Cardiac fibroblast (primary cell): ENCODE measurements at regions not wholly inside any gene's neighbourhood (a gene's known extent, or its start where the extent isn't known, plus 50 kb on each side); places are given as distances from the start of the nearest gene placed in this dataset.
"Not testable (repeated sequence)": the region's sequence is repeated elsewhere in the genome, so short reads cannot be mapped to it uniquely, and the experiment has no call there.

Source experiments
- DNase-seq, 2 donors: peaks; one replicate each; pipeline versions ENCODE4 v3.0.0 to v3.0.0-alpha.2; 2010; ENCODE audit warnings: low read depth in 2 of 2
- H3K4me3 ChIP-seq, 2 donors: replicated peaks in 1 of 2; 1 replicate in 1 of 2; 2 replicates in 1 of 2; pipeline ENCODE4 v1.5.1; 2011; ENCODE audit warnings: low read depth in 2 of 2, low read length in 2 of 2, mild to moderate bottlenecking in 2 of 2, moderate library complexity in 1 of 2
- TF ChIP-seq, protein P1 (sequence below): IDR thresholded peaks from one replicate; pipeline ENCODE4 v1.5.1; 2011; ENCODE audit warnings: low read depth, mild to moderate bottlenecking, low read length, inconsistent platforms

DNA sequence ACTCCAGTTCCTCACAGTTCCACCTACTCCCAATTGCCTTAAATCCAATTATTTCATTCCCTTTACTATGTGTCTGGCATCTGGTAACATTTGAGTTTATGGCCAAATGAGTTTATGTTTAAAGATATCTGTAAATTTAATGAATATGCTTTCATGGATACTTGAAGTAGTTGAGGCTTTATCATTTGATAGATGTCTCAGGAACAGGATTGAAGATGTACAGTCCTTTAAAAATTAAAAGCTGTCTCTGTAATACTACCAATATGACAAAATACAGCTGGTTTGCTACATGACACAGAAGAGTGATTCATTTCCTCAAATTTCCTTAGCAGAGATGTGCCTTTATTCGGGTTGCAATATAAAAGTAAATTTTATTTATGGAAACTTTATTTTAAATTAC, 2326.0 kb upstream of the ACO1 start:
- DNase-seq = no peak
- TF ChIP-seq, protein P1, sequence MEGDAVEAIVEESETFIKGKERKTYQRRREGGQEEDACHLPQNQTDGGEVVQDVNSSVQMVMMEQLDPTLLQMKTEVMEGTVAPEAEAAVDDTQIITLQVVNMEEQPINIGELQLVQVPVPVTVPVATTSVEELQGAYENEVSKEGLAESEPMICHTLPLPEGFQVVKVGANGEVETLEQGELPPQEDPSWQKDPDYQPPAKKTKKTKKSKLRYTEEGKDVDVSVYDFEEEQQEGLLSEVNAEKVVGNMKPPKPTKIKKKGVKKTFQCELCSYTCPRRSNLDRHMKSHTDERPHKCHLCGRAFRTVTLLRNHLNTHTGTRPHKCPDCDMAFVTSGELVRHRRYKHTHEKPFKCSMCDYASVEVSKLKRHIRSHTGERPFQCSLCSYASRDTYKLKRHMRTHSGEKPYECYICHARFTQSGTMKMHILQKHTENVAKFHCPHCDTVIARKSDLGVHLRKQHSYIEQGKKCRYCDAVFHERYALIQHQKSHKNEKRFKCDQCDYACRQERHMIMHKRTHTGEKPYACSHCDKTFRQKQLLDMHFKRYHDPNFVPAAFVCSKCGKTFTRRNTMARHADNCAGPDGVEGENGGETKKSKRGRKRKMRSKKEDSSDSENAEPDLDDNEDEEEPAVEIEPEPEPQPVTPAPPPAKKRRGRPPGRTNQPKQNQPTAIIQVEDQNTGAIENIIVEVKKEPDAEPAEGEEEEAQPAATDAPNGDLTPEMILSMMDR = no peak
- no peak overlapping the region for H3K4me3 ChIP-seq

- TF ChIP-seq, protein P1 = no peak
- no peak overlapping the region for H3K4me3 ChIP-seq
- no peak for DNase-seq
Measured at GRCh38 chr9:30060976-30061375, 2323.5 kb upstream of the ACO1 start.

- H3K4me3 ChIP-seq = no peak overlapping the region
- DNase-seq = no peak
- TF ChIP-seq, protein P1 = no peak
Measured at GRCh38 chr9:30065888-30066287, 2318.6 kb upstream of the ACO1 start.

GRCh38 chr9:30069236-30069635, 2315.2 kb upstream of the ACO1 start:
- DNase-seq, H3K4me3 ChIP-seq: not testable (repeated sequence)

GRCh38 chr9:30075022-30075421, 2309.4 kb upstream of the ACO1 start:
- H3K4me3 ChIP-seq = no peak overlapping the region
- TF ChIP-seq, protein P1 = no peak
- DNase-seq = no peak

GRCh38 chr9:30075451-30076199, 2308.8 kb upstream of the ACO1 start:
- TF ChIP-seq, protein P1 = no peak
- no peak overlapping the region for H3K4me3 ChIP-seq
- DNase-seq = peak in 1 of 2 donors; percentile 4

GRCh38 chr9:30078195-30078594, 2306.2 kb upstream of the ACO1 start:
- no peak for DNase-seq
- TF ChIP-seq, protein P1 = no peak
- H3K4me3 ChIP-seq = no peak overlapping the region
